K562 (cell line): ENCODE measurements at regions not wholly inside any gene's neighbourhood (a gene's known extent, or its start where the extent isn't known, plus 50 kb on each side); places are given as distances from the start of the nearest gene placed in this dataset.

Experiments used
- PHF8 ChIP-seq: fragments of 200-600 bp; sonication (generic); IDR thresholded peaks from 2 replicates; pipeline ENCODE4 v1.6.1; 2012; ENCODE audit warnings: mixed run types, mild to moderate bottlenecking, inconsistent platforms, low read length, moderate library complexity, borderline replicate concordance
- SIX5 ChIP-seq, 2 experiments: IDR thresholded peaks; 2 replicates each; pipeline ENCODE4 v1.6.1; 2011; ENCODE audit warnings: low read length in 2 of 2, borderline replicate concordance in 1 of 2, low read depth in 1 of 2, mild to moderate bottlenecking in 1 of 2, moderate library complexity in 1 of 2; ENCODE audit not compliant: insufficient read depth in 1 of 2
- ZNF41 ChIP-seq: fragments of 250-450 bp; sonication (Bioruptor Pico); conservative IDR thresholded peaks from 2 replicates; pipeline ENCODE4 v1.4.0; 2020; ENCODE audit warnings: mild to moderate bottlenecking
- TF ChIP-seq, protein P1 (sequence below), 3 experiments: IDR thresholded peaks in 2 of 3; conservative IDR thresholded peaks in 1 of 3; 2 replicates each; pipeline ENCODE4 v1.5.1; 2011 to 2012; ENCODE audit warnings: low read length in 3 of 3, mild to moderate bottlenecking in 3 of 3, control low read depth in 2 of 3, improper control_type of control experiment in 1 of 3, inconsistent platforms in 1 of 3, low read depth in 1 of 3, mixed read lengths in 1 of 3, moderate library complexity in 1 of 3; ENCODE audit not compliant: insufficient read depth in 2 of 3

DNA sequence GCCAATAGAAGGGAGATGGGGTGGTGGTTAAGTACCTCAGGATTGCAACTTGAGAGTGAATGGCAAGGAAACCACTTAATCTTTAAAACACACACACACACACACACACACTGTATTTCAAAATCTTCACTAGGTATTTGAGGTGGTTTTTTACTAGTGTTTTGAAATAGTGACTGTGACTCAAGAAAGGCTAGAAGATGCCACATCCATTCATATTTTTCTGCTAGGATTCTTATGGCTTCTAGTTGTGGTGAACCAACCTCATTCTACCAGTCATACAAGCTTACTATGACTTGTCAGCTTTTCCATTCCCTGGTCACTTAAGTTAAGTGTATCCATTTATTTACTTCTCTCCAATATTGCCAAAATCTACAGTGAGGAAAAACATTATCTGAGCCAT, 519.4 kb upstream of the JAG1 start:
- TF ChIP-seq SIX5 (IDR thresholded peaks at IDR 0.05; ENCODE audit: borderline replicate concordance in 1 of 2, insufficient read depth in 1 of 2, low read depth in 1 of 2, low read length in 2 of 2) (no peak), PHF8 (no peak), ZNF41 (CRISPR knock-in tag) (no peak)
- TF ChIP-seq, protein P1, sequence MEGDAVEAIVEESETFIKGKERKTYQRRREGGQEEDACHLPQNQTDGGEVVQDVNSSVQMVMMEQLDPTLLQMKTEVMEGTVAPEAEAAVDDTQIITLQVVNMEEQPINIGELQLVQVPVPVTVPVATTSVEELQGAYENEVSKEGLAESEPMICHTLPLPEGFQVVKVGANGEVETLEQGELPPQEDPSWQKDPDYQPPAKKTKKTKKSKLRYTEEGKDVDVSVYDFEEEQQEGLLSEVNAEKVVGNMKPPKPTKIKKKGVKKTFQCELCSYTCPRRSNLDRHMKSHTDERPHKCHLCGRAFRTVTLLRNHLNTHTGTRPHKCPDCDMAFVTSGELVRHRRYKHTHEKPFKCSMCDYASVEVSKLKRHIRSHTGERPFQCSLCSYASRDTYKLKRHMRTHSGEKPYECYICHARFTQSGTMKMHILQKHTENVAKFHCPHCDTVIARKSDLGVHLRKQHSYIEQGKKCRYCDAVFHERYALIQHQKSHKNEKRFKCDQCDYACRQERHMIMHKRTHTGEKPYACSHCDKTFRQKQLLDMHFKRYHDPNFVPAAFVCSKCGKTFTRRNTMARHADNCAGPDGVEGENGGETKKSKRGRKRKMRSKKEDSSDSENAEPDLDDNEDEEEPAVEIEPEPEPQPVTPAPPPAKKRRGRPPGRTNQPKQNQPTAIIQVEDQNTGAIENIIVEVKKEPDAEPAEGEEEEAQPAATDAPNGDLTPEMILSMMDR (IDR thresholded peaks at IDR 0.05 in 2 of 3, conservative IDR thresholded peaks at IDR 0.05 in 1 of 3; ENCODE audit: insufficient read depth in 2 of 3, low read depth in 1 of 3, low read length in 3 of 3) = no peak
